Activated T-cell treated with anti-CD3 and anti-CD28 coated beads, Interleukin-2, amount 50 U/mL, for 72 hours (primary cell): ENCODE measurements at regions not wholly inside any gene's neighbourhood (a gene's known extent, or its start where the extent isn't known, plus 50 kb on each side); places are given as distances from the start of the nearest gene placed in this dataset.
A peak's percentile ranks its signal among the peaks of the same experiment; 100 is the strongest.

Source experiments
- ATAC-seq, 2 donors: fragments of 150-1000 bp; cut with Tn5 transposase; replicated peaks in 1 of 2; 2 replicates each; pipeline ENCODE4 v1.10.0; 2021; ENCODE audit warnings: moderate library complexity in 2 of 2, mild to moderate bottlenecking in 1 of 2
- DNase-seq, 2 donors: peaks; one replicate each; pipeline ENCODE4 v3.0.0; 2021 to 2022; ENCODE audit warnings: mixed read lengths in 1 of 2
- H3K27ac Mint-ChIP-seq: one replicate; pipeline ENCODE4 v1.8.0; 2022; ENCODE audit warnings: mild to moderate bottlenecking, moderate library complexity, mixed read lengths
- H3K27me3 Mint-ChIP-seq: one replicate; pipeline ENCODE4 v1.8.0; 2022; ENCODE audit warnings: low read depth, mixed read lengths
- H3K36me3 Mint-ChIP-seq, 2 donors: one replicate each; pipeline ENCODE4 v1.8.0; 2022; ENCODE audit warnings: mixed read lengths in 2 of 2, mild to moderate bottlenecking in 1 of 2; ENCODE audit not compliant: insufficient read depth in 2 of 2
- H3K4me1 Mint-ChIP-seq: one replicate; pipeline ENCODE4 v1.8.0; 2022; ENCODE audit warnings: low read depth, mixed read lengths
- H3K4me3 Mint-ChIP-seq, 2 donors: one replicate each; pipeline ENCODE4 v1.8.0; 2022; ENCODE audit warnings: mild to moderate bottlenecking in 2 of 2, mixed read lengths in 2 of 2, moderate library complexity in 2 of 2
- H3K9me3 Mint-ChIP-seq, 2 donors: one replicate each; pipeline ENCODE4 v1.8.0; 2022; ENCODE audit warnings: mixed read lengths in 2 of 2

DNA sequence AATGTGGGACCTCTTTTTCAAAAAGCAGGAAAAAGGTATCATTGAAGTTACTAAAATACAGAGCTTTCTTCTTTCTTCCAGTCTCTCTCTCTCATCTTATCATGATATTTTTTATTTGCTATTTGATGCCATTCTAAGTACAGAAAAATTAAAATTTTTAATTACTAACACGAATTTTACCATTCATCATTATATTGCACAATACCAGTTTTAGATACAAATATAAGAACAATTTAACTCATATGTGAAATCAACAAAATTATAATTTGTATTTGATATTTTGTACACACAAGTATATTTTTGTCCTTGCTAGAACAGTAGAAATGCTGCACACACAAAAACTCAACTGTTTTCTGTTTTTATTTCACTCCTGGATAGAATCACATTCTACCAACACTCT is 112.2 kb downstream of the OAT start:
- H3K36me3 Mint-ChIP-seq, result no peaks in the 10 kb centered on the region
- ATAC-seq, result no peak
- H3K9me3 Mint-ChIP-seq, result peaks cover 0 to under 1% of the 10 kb centered on the region in 2 donors
- no peak overlapping the region for H3K4me3 Mint-ChIP-seq
- H3K4me1 Mint-ChIP-seq, result no peaks in the 10 kb centered on the region
- H3K27me3 Mint-ChIP-seq, result no peaks in the 10 kb centered on the region
- DNase-seq, result no peak
- no peak overlapping the region for H3K27ac Mint-ChIP-seq

- no peaks in the 10 kb centered on the region for H3K27me3 Mint-ChIP-seq
- no peaks in the 10 kb centered on the region for H3K36me3 Mint-ChIP-seq
- ATAC-seq, result no peak
- no peak for DNase-seq
- peaks cover 0 to 2% of the 10 kb centered on the region in 2 donors for H3K9me3 Mint-ChIP-seq
- no peaks in the 10 kb centered on the region for H3K4me1 Mint-ChIP-seq
- H3K27ac Mint-ChIP-seq, result no peak overlapping the region
- no peak overlapping the region for H3K4me3 Mint-ChIP-seq
Measured at GRCh38 chr10:124305984-124306383, 112.7 kb downstream of the OAT start.

DNA sequence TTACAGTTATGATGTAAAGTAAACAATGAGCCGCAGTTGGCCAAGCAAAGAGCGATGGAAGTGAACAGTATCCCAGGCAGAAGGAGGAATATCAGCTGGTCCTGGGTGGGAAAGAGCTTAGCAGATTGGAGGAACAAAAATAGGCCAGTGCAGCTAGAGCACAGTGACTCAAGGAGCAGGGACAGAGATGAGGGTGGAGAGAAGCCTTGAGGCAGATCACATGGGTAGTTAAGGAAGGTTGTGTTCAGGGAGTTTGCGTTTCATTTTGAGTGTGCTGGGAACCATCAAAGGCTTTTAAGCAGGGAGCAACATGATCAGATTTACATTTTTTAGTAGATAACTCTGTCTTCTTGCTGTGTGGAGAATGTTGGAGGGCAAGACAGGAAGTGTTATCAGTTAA is 113.6 kb downstream of the OAT start:
- H3K4me3 Mint-ChIP-seq, result no peak overlapping the region
- no peaks in the 10 kb centered on the region for H3K27me3 Mint-ChIP-seq
- peaks cover 0 to 6% of the 10 kb centered on the region in 2 donors for H3K9me3 Mint-ChIP-seq
- DNase-seq, result no peak
- H3K36me3 Mint-ChIP-seq, result peaks cover 0 to 3% of the 10 kb centered on the region in 2 donors
- H3K4me1 Mint-ChIP-seq, result no peaks in the 10 kb centered on the region
- no peak overlapping the region for H3K27ac Mint-ChIP-seq
- no peak for ATAC-seq

- Mint-ChIP-seq H3K27ac (no peak overlapping the region), H3K4me1 (no peaks in the 10 kb centered on the region), H3K36me3 (peaks cover 0 to 3% of the 10 kb centered on the region in 2 donors), H3K27me3 (no peaks in the 10 kb centered on the region), H3K9me3 (peaks cover 0 to 6% of the 10 kb centered on the region in 2 donors), H3K4me3 (no peak overlapping the region)
- ATAC-seq (no peak), DNase-seq (no peak)
Measured at GRCh38 chr10:124303662-124304418, 114.9 kb downstream of the OAT start.

- DNase-seq, result no peak
- no peak overlapping the region for H3K4me3 Mint-ChIP-seq
- H3K36me3 Mint-ChIP-seq, result peaks cover 0 to 3% of the 10 kb centered on the region in 2 donors
Measured at GRCh38 chr10:124302951-124303505, 115.7 kb downstream of the OAT start.

GRCh38 chr10:124301736-124302135 is 117.0 kb downstream of the OAT start:
- DNase-seq (no peak), ATAC-seq (no peak)
- no peak overlapping the region for H3K27ac Mint-ChIP-seq
- H3K4me3 Mint-ChIP-seq, result no peak overlapping the region
- H3K27me3 Mint-ChIP-seq, result no peaks in the 10 kb centered on the region
- peaks cover 2 to 6% of the 10 kb centered on the region in 2 donors for H3K9me3 Mint-ChIP-seq
- H3K4me1 Mint-ChIP-seq, result no peaks in the 10 kb centered on the region
- peaks cover 0 to 3% of the 10 kb centered on the region in 2 donors for H3K36me3 Mint-ChIP-seq

More at GRCh38 chr10:124302951-124303505, 115.7 kb downstream of the OAT start:
- Mint-ChIP-seq H3K9me3 (peaks cover 0 to 6% of the 10 kb centered on the region in 2 donors), H3K4me1 (no peaks in the 10 kb centered on the region), H3K27ac (no peak overlapping the region), H3K27me3 (no peaks in the 10 kb centered on the region)
- no peak for ATAC-seq

- Mint-ChIP-seq H3K4me3 (no peak overlapping the region), H3K36me3 (peaks cover 0 to 3% of the 10 kb centered on the region in 2 donors), H3K27ac (no peak overlapping the region), H3K27me3 (no peaks in the 10 kb centered on the region), H3K9me3 (peaks cover 2 to 6% of the 10 kb centered on the region in 2 donors), H3K4me1 (no peaks in the 10 kb centered on the region)
- ATAC-seq, result no peak
- DNase-seq, result no peak
Measured at GRCh38 chr10:124300735-124301134, 118.0 kb downstream of the OAT start.

GRCh38 chr10:124300224-124300623 is 118.5 kb downstream of the OAT start:
- DNase-seq (no peak), ATAC-seq (no peak)
- Mint-ChIP-seq H3K36me3 (peaks cover 0 to 3% of the 10 kb centered on the region in 2 donors), H3K4me3 (no peak overlapping the region), H3K27me3 (no peaks in the 10 kb centered on the region), H3K27ac (no peak overlapping the region), H3K4me1 (no peaks in the 10 kb centered on the region), H3K9me3 (peaks cover 2 to 6% of the 10 kb centered on the region in 2 donors)

DNA sequence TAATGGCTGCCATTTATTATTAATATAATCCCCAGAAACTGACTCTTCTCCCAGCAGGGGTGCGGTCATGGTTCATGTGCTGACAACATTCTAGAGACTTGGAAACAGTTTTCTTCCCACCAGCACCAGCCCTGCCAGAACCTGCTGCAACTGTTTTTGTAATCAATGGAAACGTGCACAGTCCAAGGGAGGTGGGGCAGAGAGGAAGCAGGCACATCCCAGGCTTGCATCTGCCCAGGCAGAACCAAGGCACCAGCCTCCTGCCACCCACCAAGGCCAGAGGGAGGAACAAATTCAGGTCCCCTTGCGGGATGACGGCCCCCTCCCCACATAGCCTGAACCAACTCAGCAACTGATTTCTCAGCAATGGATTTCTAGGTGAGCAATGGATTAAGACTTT is 119.0 kb downstream of the OAT start:
- H3K27ac Mint-ChIP-seq, result no peak overlapping the region
- peaks cover 2 to 6% of the 10 kb centered on the region in 2 donors for H3K9me3 Mint-ChIP-seq
- peaks cover 0 to 3% of the 10 kb centered on the region in 2 donors for H3K36me3 Mint-ChIP-seq
- no peak overlapping the region for H3K4me3 Mint-ChIP-seq
- no peaks in the 10 kb centered on the region for H3K27me3 Mint-ChIP-seq
- DNase-seq (no peak), ATAC-seq (no peak)
- H3K4me1 Mint-ChIP-seq, result no peaks in the 10 kb centered on the region

DNA sequence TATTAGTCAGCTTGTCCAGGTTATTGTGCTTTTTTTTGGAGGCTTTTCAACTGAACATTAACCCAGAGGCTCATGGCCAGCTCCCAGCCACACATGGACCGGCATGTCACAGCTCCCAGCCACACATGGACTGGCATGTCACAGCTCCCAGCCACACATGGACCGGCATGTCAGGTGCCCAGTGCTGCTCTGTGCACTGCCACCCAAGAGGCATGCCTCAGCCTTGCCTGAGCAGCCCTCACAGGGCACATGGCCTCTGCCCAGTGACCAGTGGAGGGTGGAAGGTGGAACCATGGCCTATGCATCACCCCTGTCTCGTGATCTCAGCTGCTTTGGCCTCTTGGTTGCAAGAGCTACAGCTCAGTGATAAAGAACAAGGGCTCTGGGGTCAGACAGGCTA is 119.8 kb downstream of the OAT start:
- Mint-ChIP-seq H3K9me3 (peaks cover 2 to 6% of the 10 kb centered on the region in 2 donors), H3K27ac (no peak overlapping the region), H3K36me3 (peaks cover 0 to 3% of the 10 kb centered on the region in 2 donors), H3K4me1 (no peaks in the 10 kb centered on the region), H3K27me3 (no peaks in the 10 kb centered on the region), H3K4me3 (no peak overlapping the region)
- ATAC-seq, result no peak
- no peak for DNase-seq

DNA sequence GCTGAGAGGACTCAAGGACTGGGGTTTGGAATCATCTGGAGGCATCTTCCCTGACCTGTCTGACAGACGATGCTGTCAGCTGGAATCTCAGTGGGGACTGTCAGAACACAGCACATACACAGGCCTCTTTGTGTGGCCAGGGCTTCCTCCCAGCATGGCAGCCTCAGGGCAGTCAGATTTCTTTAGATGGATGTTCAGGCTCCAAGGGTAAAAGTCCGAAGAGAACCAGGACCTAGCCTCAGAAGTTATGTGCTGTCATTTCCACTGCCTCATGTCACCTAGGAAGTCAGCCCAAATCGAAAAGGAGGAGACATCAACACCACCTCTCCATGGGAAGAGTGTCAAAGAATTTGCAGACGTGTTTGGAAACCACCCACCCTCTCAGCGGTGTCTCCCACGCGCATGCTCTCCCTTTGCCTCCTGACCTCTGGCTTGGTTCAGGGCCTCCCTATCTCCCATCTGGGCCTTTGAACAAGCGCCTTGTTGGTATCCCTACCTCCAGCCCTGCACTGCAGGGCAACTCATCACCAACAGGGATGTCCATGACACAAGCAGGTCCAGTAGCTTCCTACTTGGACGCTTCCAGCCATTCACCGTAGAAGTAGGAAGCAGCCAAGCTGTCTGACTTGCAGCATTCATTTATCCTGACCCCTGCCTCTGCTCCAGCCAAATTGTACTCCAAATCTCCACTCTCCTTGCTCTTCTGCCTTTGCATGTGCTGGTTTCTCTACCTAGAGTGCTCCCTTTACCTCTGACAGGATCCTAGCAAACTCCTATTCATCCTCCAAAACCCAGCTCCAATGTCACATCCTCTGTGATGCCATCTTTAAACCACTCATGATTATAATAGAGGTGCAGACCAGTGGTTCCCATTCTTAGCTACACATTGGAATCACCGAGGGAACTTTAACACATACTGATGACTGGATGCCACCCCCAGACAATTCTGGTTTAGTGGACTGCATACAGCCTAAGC is 121.6 kb downstream of the OAT start:
- ATAC-seq (no peak), DNase-seq (no peak)
- Mint-ChIP-seq H3K27ac (no peak overlapping the region), H3K4me1 (no peaks in the 10 kb centered on the region), H3K27me3 (no peaks in the 10 kb centered on the region), H3K4me3 (no peak overlapping the region), H3K36me3 (peaks cover 0 to 3% of the 10 kb centered on the region in 2 donors), H3K9me3 (peaks cover 2 to 6% of the 10 kb centered on the region in 2 donors)

GRCh38 chr10:124296121-124296812 is 122.5 kb downstream of the OAT start:
- ATAC-seq (no peak), DNase-seq (peak in 1 of 2 donors; percentile 19)
- H3K9me3 Mint-ChIP-seq, result peaks cover 2 to 4% of the 10 kb centered on the region in 2 donors
- H3K27me3 Mint-ChIP-seq, result no peaks in the 10 kb centered on the region
- no peaks in the 10 kb centered on the region for H3K4me1 Mint-ChIP-seq
- H3K36me3 Mint-ChIP-seq, result peaks cover 0 to 3% of the 10 kb centered on the region in 2 donors
- H3K27ac Mint-ChIP-seq, result no peak overlapping the region
- H3K4me3 Mint-ChIP-seq, result no peak overlapping the region
